Type B pancreatic cell (in vitro differentiated cells): ENCODE measurements at regions not wholly inside any gene's neighbourhood (a gene's known extent, or its start where the extent isn't known, plus 50 kb on each side); places are given as distances from the start of the nearest gene placed in this dataset.
"Not testable (repeated sequence)": the region's sequence is repeated elsewhere in the genome, so short reads cannot be mapped to it uniquely, and the experiment has no call there.

Experiments used
- DNase-seq: peaks from one replicate; pipeline ENCODE4 v3.0.0; 2021; ENCODE audit warnings: mixed read lengths; ENCODE audit not compliant: unreplicated experiment; ENCODE audit errors: extremely low spot score
- H3K27ac Mint-ChIP-seq: 2 replicates; pipeline ENCODE4 v1.8.0; 2021; ENCODE audit warnings: mild to moderate bottlenecking, mixed read lengths
- H3K27me3 Mint-ChIP-seq: 2 replicates; pipeline ENCODE4 v1.8.0; 2021; ENCODE audit warnings: mixed read lengths
- H3K36me3 Mint-ChIP-seq: 2 replicates; pipeline ENCODE4 v1.8.0; 2021; ENCODE audit warnings: mixed read lengths
- H3K4me1 Mint-ChIP-seq: one replicate; pipeline ENCODE4 v1.8.0; 2021; ENCODE audit warnings: mixed read lengths; ENCODE audit not compliant: unreplicated experiment
- H3K4me3 Mint-ChIP-seq: 2 replicates; pipeline ENCODE4 v1.8.0; 2021; ENCODE audit warnings: mild to moderate bottlenecking, mixed read lengths
- H3K9me3 Mint-ChIP-seq: 2 replicates; pipeline ENCODE4 v1.8.0; 2021; ENCODE audit warnings: mixed read lengths
- CTCF ChIP-seq: fragments of 200-600 bp; sonication (generic); conservative IDR thresholded peaks from 2 replicates; pipeline ENCODE4 v1.5.0; 2021; ENCODE audit warnings: antibody characterized with exemption, mild to moderate bottlenecking

GRCh38 chr6:125454351-125454750 lies 152.6 kb upstream of the HDDC2 start:
- no peak overlapping the region for H3K27ac Mint-ChIP-seq
- H3K27me3 Mint-ChIP-seq: no peaks in the 10 kb centered on the region
- peaks cover 4% of the 10 kb centered on the region for H3K36me3 Mint-ChIP-seq
- no peak overlapping the region for H3K4me3 Mint-ChIP-seq
- no peak for TF ChIP-seq CTCF
- no peaks in the 10 kb centered on the region for H3K4me1 Mint-ChIP-seq
- peaks cover 13% of the 10 kb centered on the region for H3K9me3 Mint-ChIP-seq
- no peak for DNase-seq

- not testable (repeated sequence) for H3K9me3 Mint-ChIP-seq
Observed at GRCh38 chr6:125458493-125458892, 156.7 kb upstream of the HDDC2 start.

GRCh38 chr6:125465332-125465731 lies 163.6 kb upstream of the HDDC2 start:
- not testable (repeated sequence) for H3K36me3 Mint-ChIP-seq, H3K4me3 Mint-ChIP-seq, DNase-seq, H3K9me3 Mint-ChIP-seq, H3K27ac Mint-ChIP-seq, H3K27me3 Mint-ChIP-seq
- H3K4me1 Mint-ChIP-seq: peaks cover 14% of the 10 kb centered on the region

More at GRCh38 chr6:125458493-125458892, 156.7 kb upstream of the HDDC2 start:
- H3K4me3 Mint-ChIP-seq, H3K27ac Mint-ChIP-seq, DNase-seq, H3K36me3 Mint-ChIP-seq, H3K4me1 Mint-ChIP-seq, H3K27me3 Mint-ChIP-seq: not testable (repeated sequence)

GRCh38 chr6:125469915-125470314 lies 168.1 kb upstream of the HDDC2 start:
- no peak for TF ChIP-seq CTCF
- Mint-ChIP-seq H3K4me1 (peaks cover 14% of the 10 kb centered on the region), H3K27ac (no peak overlapping the region), H3K4me3 (no peak overlapping the region), H3K27me3 (no peaks in the 10 kb centered on the region), H3K9me3 (peaks cover 5% of the 10 kb centered on the region), H3K36me3 (no peaks in the 10 kb centered on the region)
- DNase-seq: no peak

GRCh38 chr6:125471667-125472066 lies 169.9 kb upstream of the HDDC2 start:
- no peak overlapping the region for H3K27ac Mint-ChIP-seq

GRCh38 chr6:125474061-125474460 lies 172.3 kb upstream of the HDDC2 start:
- no peak overlapping the region for H3K4me3 Mint-ChIP-seq
- no peak overlapping the region for H3K27ac Mint-ChIP-seq
- peaks cover 7% of the 10 kb centered on the region for H3K4me1 Mint-ChIP-seq
- H3K36me3 Mint-ChIP-seq: no peaks in the 10 kb centered on the region
- DNase-seq: no peak
- H3K27me3 Mint-ChIP-seq: no peaks in the 10 kb centered on the region
- no peaks in the 10 kb centered on the region for H3K9me3 Mint-ChIP-seq
- TF ChIP-seq CTCF: no peak

More at GRCh38 chr6:125471667-125472066, 169.9 kb upstream of the HDDC2 start:
- no peak overlapping the region for H3K4me3 Mint-ChIP-seq
- peaks cover 14% of the 10 kb centered on the region for H3K4me1 Mint-ChIP-seq
- no peaks in the 10 kb centered on the region for H3K36me3 Mint-ChIP-seq
- no peaks in the 10 kb centered on the region for H3K9me3 Mint-ChIP-seq
- no peaks in the 10 kb centered on the region for H3K27me3 Mint-ChIP-seq
- no peak for TF ChIP-seq CTCF
- DNase-seq: no peak

- Mint-ChIP-seq H3K36me3 (no peaks in the 10 kb centered on the region), H3K27ac (no peak overlapping the region), H3K4me1 (no peaks in the 10 kb centered on the region), H3K4me3 (no peak overlapping the region), H3K9me3 (no peaks in the 10 kb centered on the region), H3K27me3 (peaks cover 2% of the 10 kb centered on the region)
- DNase-seq: no peak
- TF ChIP-seq CTCF: no peak
Observed at GRCh38 chr6:125477156-125477555, 175.4 kb upstream of the HDDC2 start.
